Mesodermal cell (in vitro differentiated cells): ENCODE measurements at regions not wholly inside any gene's neighbourhood (a gene's known extent, or its start where the extent isn't known, plus 50 kb on each side); places are given as distances from the start of the nearest gene placed in this dataset.
A peak's percentile ranks its signal among the peaks of the same experiment; 100 is the strongest.

Source experiments
- H3K27ac ChIP-seq: 2 replicates; pipeline ENCODE4 v1.7.0; 2013; ENCODE audit warnings: mild to moderate bottlenecking, low read depth, low read length, moderate library complexity; ENCODE audit not compliant: severe bottlenecking
- H3K36me3 ChIP-seq: 2 replicates; pipeline ENCODE4 v1.7.1; 2013; ENCODE audit warnings: mild to moderate bottlenecking, low read length, moderate library complexity; ENCODE audit not compliant: control insufficient read depth, insufficient read depth
- H3K4me1 ChIP-seq: one replicate; pipeline ENCODE4 v1.7.1; 2013; ENCODE audit warnings: mild to moderate bottlenecking, low read length; ENCODE audit not compliant: insufficient read depth, control insufficient read depth, poor library complexity, severe bottlenecking
- H3K4me3 ChIP-seq: 2 replicates; pipeline ENCODE4 v1.7.0; 2013; ENCODE audit warnings: low read length, control low read depth, mild to moderate bottlenecking; ENCODE audit not compliant: insufficient read depth, poor library complexity, severe bottlenecking; ENCODE audit errors: extremely low read depth
- H3K9me3 ChIP-seq: 2 replicates; pipeline ENCODE4 v1.7.1; 2013; ENCODE audit warnings: mild to moderate bottlenecking, low read length, moderate library complexity; ENCODE audit not compliant: control insufficient read depth
- WGBS, 2 experiments: methylation state at CpG; one replicate each; pipeline ENCODE4 v1.1.5; 2013; ENCODE audit warnings: missing lambda C conversion rate in 2 of 2; ENCODE audit not compliant: insufficient coverage in 2 of 2; 5-methylcytosine and 5-hydroxymethylcytosine counted together

- no peaks in the 10 kb centered on the region for H3K36me3 ChIP-seq
- no peak overlapping the region for H3K27ac ChIP-seq
- no peaks in the 10 kb centered on the region for H3K9me3 ChIP-seq
- H3K4me1 ChIP-seq: peaks cover 14% of the 10 kb centered on the region
- 94 to 97% methylated on average over 3 to 6 of the region's 9 CpGs for WGBS, 2 experiments
- H3K4me3 ChIP-seq: no peak overlapping the region
These were observed 324.2 kb upstream of the COBL start for GRCh38 chr7:51640841-51641240.

GRCh38 chr7:51639661-51640334 lies 323.2 kb upstream of the COBL start:
- Histone ChIP-seq H3K9me3 (no peaks in the 10 kb centered on the region), H3K36me3 (no peaks in the 10 kb centered on the region), H3K27ac (peak overlapping the region; percentile 47), H3K4me1 (peaks cover 21% of the 10 kb centered on the region), H3K4me3 (no peak overlapping the region)
- WGBS, 2 experiments: 79 to 91% methylated on average over 4 to 9 of the region's 12 CpGs

- H3K4me3 ChIP-seq: no peak overlapping the region
- no peaks in the 10 kb centered on the region for H3K9me3 ChIP-seq
- H3K36me3 ChIP-seq: no peaks in the 10 kb centered on the region
- H3K27ac ChIP-seq: no peak overlapping the region
- peaks cover 21% of the 10 kb centered on the region for H3K4me1 ChIP-seq
- WGBS, 2 experiments: no CpG with 5 or more reads among the region's 3 CpGs
These were observed 319.9 kb upstream of the COBL start for GRCh38 chr7:51636503-51636902.

GRCh38 chr7:51635775-51636174 lies 319.2 kb upstream of the COBL start:
- H3K27ac ChIP-seq: no peak overlapping the region
- peaks cover 18% of the 10 kb centered on the region for H3K4me1 ChIP-seq
- no peak overlapping the region for H3K4me3 ChIP-seq
- no peaks in the 10 kb centered on the region for H3K9me3 ChIP-seq
- 86 to 100% methylated on average over 3 to 5 of the region's 5 CpGs for WGBS, 2 experiments
- no peaks in the 10 kb centered on the region for H3K36me3 ChIP-seq

GRCh38 chr7:51634538-51634937 lies 317.9 kb upstream of the COBL start:
- Histone ChIP-seq H3K9me3 (no peaks in the 10 kb centered on the region), H3K4me3 (no peak overlapping the region), H3K27ac (no peak overlapping the region), H3K4me1 (peaks cover 7% of the 10 kb centered on the region), H3K36me3 (no peaks in the 10 kb centered on the region)
- 89 to 100% methylated on average over 1 of the region's 2 CpGs for WGBS, 2 experiments

- peaks cover 7% of the 10 kb centered on the region for H3K4me1 ChIP-seq
- no peak overlapping the region for H3K27ac ChIP-seq
- WGBS, 2 experiments: 100% methylated on average over 1 of the region's 2 CpGs; no CpG with 5 or more reads in 1 of the 2 experiments
- H3K36me3 ChIP-seq: no peaks in the 10 kb centered on the region
- H3K9me3 ChIP-seq: no peaks in the 10 kb centered on the region
- H3K4me3 ChIP-seq: no peak overlapping the region
These were observed 317.4 kb upstream of the COBL start for GRCh38 chr7:51634025-51634424.

GRCh38 chr7:51633596-51633995 lies 317.0 kb upstream of the COBL start:
- peaks cover 7% of the 10 kb centered on the region for H3K4me1 ChIP-seq
- no peak overlapping the region for H3K4me3 ChIP-seq
- 86 to 92% methylated on average over 4 of the region's 6 CpGs for WGBS, 2 experiments
- H3K36me3 ChIP-seq: no peaks in the 10 kb centered on the region
- no peak overlapping the region for H3K27ac ChIP-seq
- H3K9me3 ChIP-seq: no peaks in the 10 kb centered on the region

- H3K4me1 ChIP-seq: peaks cover 7% of the 10 kb centered on the region
- no peak overlapping the region for H3K4me3 ChIP-seq
- WGBS, 2 experiments: no CpG with 5 or more reads among the region's 1 CpG
- H3K9me3 ChIP-seq: no peaks in the 10 kb centered on the region
- no peaks in the 10 kb centered on the region for H3K36me3 ChIP-seq
- no peak overlapping the region for H3K27ac ChIP-seq
These were observed 316.4 kb upstream of the COBL start for GRCh38 chr7:51633006-51633405.

GRCh38 chr7:51630933-51631332 lies 314.3 kb upstream of the COBL start:
- H3K4me1 ChIP-seq: peaks cover 7% of the 10 kb centered on the region
- 91 to 97% methylated on average over 14 to 15 of the region's 16 CpGs for WGBS, 2 experiments

GRCh38 chr7:51629206-51629605 lies 312.6 kb upstream of the COBL start:
- no peaks in the 10 kb centered on the region for H3K9me3 ChIP-seq
- no peaks in the 10 kb centered on the region for H3K4me1 ChIP-seq
- 84% methylated on average over 3 to 4 of the region's 5 CpGs for WGBS, 2 experiments
- H3K4me3 ChIP-seq: no peak overlapping the region
- H3K36me3 ChIP-seq: no peaks in the 10 kb centered on the region
- no peak overlapping the region for H3K27ac ChIP-seq

More at GRCh38 chr7:51630933-51631332, 314.3 kb upstream of the COBL start:
- H3K4me3 ChIP-seq: no peak overlapping the region
- no peaks in the 10 kb centered on the region for H3K36me3 ChIP-seq
- H3K9me3 ChIP-seq: no peaks in the 10 kb centered on the region
- H3K27ac ChIP-seq: no peak overlapping the region

- H3K36me3 ChIP-seq: no peaks in the 10 kb centered on the region
- no peaks in the 10 kb centered on the region for H3K4me1 ChIP-seq
- no peak overlapping the region for H3K4me3 ChIP-seq
- WGBS, 2 experiments: 80% methylated on average over 1 of the region's 2 CpGs; no CpG with 5 or more reads in 1 of the 2 experiments
- no peak overlapping the region for H3K27ac ChIP-seq
- no peaks in the 10 kb centered on the region for H3K9me3 ChIP-seq
These were observed 305.3 kb upstream of the COBL start for GRCh38 chr7:51621956-51622355.
